Liver (tissue), 8 donors: ENCODE measurements at regions not wholly inside any gene's neighbourhood (a gene's known extent, or its start where the extent isn't known, plus 50 kb on each side); places are given as distances from the start of the nearest gene placed in this dataset.

ENCODE experiments used
- DNase-seq: peaks from one replicate; pipeline ENCODE4 v3.0.0-alpha.2; 2017; ENCODE audit warnings: low spot score
- H3K27ac ChIP-seq, 2 donors: one replicate each; pipeline ENCODE4 v1.7.0; 2013; ENCODE audit warnings: inconsistent platforms in 2 of 2, low read length in 2 of 2, control low read depth in 1 of 2, low read depth in 1 of 2, mild to moderate bottlenecking in 1 of 2
- H3K27me3 ChIP-seq, 4 donors: one replicate each; pipeline versions ENCODE4 v1.6.1 to v1.7.0; 2013; ENCODE audit warnings: low read length in 3 of 4, inconsistent platforms in 1 of 4, mild to moderate bottlenecking in 1 of 4, moderate library complexity in 1 of 4; ENCODE audit not compliant: control insufficient read depth in 4 of 4, insufficient read depth in 4 of 4
- H3K36me3 ChIP-seq, 4 donors: one replicate each; pipeline versions ENCODE4 v1.6.1 to v1.7.0; 2013; ENCODE audit warnings: low read length in 3 of 4, mild to moderate bottlenecking in 3 of 4, low read depth in 1 of 4, moderate library complexity in 1 of 4; ENCODE audit not compliant: control insufficient read depth in 4 of 4, insufficient read depth in 3 of 4
- H3K4me1 ChIP-seq, 4 donors: one replicate each; pipeline versions ENCODE4 v1.6.1 to v1.7.0; 2013; ENCODE audit warnings: low read length in 3 of 4, mild to moderate bottlenecking in 3 of 4, moderate library complexity in 1 of 4; ENCODE audit not compliant: control insufficient read depth in 4 of 4, insufficient read depth in 4 of 4
- H3K4me3 ChIP-seq, 3 donors: one replicate each; pipeline versions ENCODE4 v1.6.1 to v1.7.0; 2013; ENCODE audit warnings: low read length in 3 of 3, control low read depth in 1 of 3, low read depth in 1 of 3, mild to moderate bottlenecking in 1 of 3
- H3K9ac ChIP-seq, 2 donors: one replicate each; pipeline ENCODE4 v1.7.0; 2013; ENCODE audit warnings: low read length in 2 of 2, mild to moderate bottlenecking in 2 of 2, moderate library complexity in 2 of 2, control low read depth in 1 of 2, low read depth in 1 of 2
- H3K9me3 ChIP-seq, 4 donors: one replicate each; pipeline versions ENCODE4 v1.6.1 to v1.7.0; 2013; ENCODE audit warnings: low read length in 3 of 4; ENCODE audit not compliant: control insufficient read depth in 4 of 4
- CTCF ChIP-seq: fragments of 150-350 bp; IDR thresholded peaks from 2 replicates; pipeline ENCODE4 v1.5.1; 2017; ENCODE audit warnings: improper control_type of control experiment, low read depth, low read length; ENCODE audit not compliant: missing input control
- EGR1 ChIP-seq, 2 donors: IDR thresholded peaks; 2 replicates each; pipeline ENCODE4 v1.6.1; 2016 to 2018; ENCODE audit warnings: antibody characterized with exemption in 2 of 2, low read depth in 2 of 2
- FOXA1 ChIP-seq: IDR thresholded peaks from 2 replicates; pipeline ENCODE4 v1.6.1; 2016; ENCODE audit warnings: antibody characterized with exemption
- FOXA2 ChIP-seq: IDR thresholded peaks from 2 replicates; pipeline ENCODE4 v1.6.1; 2016; ENCODE audit warnings: antibody characterized with exemption
- GABPA ChIP-seq, 2 donors: IDR thresholded peaks in 1 of 2; conservative IDR thresholded peaks in 1 of 2; 2 replicates each; pipeline ENCODE4 v1.6.1; 2016; ENCODE audit warnings: antibody characterized with exemption in 2 of 2, mild to moderate bottlenecking in 1 of 2, moderate library complexity in 1 of 2
- HNF4A ChIP-seq, 2 donors: conservative IDR thresholded peaks; 2 replicates each; pipeline ENCODE4 v1.6.1; 2016; ENCODE audit warnings: antibody characterized with exemption in 2 of 2, mild to moderate bottlenecking in 2 of 2
- HNF4G ChIP-seq: IDR thresholded peaks from 2 replicates; pipeline ENCODE4 v1.6.1; 2016; ENCODE audit warnings: antibody characterized with exemption
- JUND ChIP-seq, 2 donors: IDR thresholded peaks; 2 replicates each; pipeline ENCODE4 v1.6.1; 2016; ENCODE audit warnings: antibody characterized with exemption in 2 of 2
- MAX ChIP-seq: IDR thresholded peaks from 2 replicates; pipeline ENCODE4 v1.6.1; 2016; ENCODE audit warnings: antibody characterized with exemption
- NR2F2 ChIP-seq: IDR thresholded peaks from 2 replicates; pipeline ENCODE4 v1.6.1; 2016; ENCODE audit warnings: antibody characterized with exemption
- RAD21 ChIP-seq, 2 donors: IDR thresholded peaks; 2 replicates each; pipeline ENCODE4 v1.6.1; 2016; ENCODE audit warnings: antibody characterized with exemption in 2 of 2, mild to moderate bottlenecking in 2 of 2
- REST ChIP-seq: IDR thresholded peaks from 2 replicates; pipeline ENCODE4 v1.6.1; 2016; ENCODE audit warnings: antibody characterized with exemption, mild to moderate bottlenecking
- RXRA ChIP-seq, 2 donors: IDR thresholded peaks; 2 replicates each; pipeline ENCODE4 v1.6.1; 2017 to 2018; ENCODE audit warnings: antibody characterized with exemption in 2 of 2, mild to moderate bottlenecking in 1 of 2
- SP1 ChIP-seq: IDR thresholded peaks from 2 replicates; pipeline ENCODE4 v1.6.1; 2018; ENCODE audit warnings: antibody characterized with exemption, mild to moderate bottlenecking
- TAF1 ChIP-seq: conservative IDR thresholded peaks from 2 replicates; pipeline ENCODE4 v1.6.1; 2016; ENCODE audit warnings: antibody characterized with exemption, mild to moderate bottlenecking
- YY1 ChIP-seq: IDR thresholded peaks from 2 replicates; pipeline ENCODE4 v1.6.1; 2016; ENCODE audit warnings: antibody characterized with exemption, mild to moderate bottlenecking
- WGBS: extraction: QIAGEN DNeasy Blood & Tissue Kit; methylation state at CpG from one replicate; pipeline ENCODE4 v1.1.7; 2013; 5-methylcytosine and 5-hydroxymethylcytosine counted together
- TF ChIP-seq, protein P1 (sequence below): IDR thresholded peaks from 2 replicates; pipeline ENCODE4 v1.6.1; 2016; ENCODE audit warnings: antibody characterized with exemption
- TF ChIP-seq, protein P2 (sequence below): IDR thresholded peaks from 2 replicates; pipeline ENCODE4 v1.6.1; 2016; ENCODE audit warnings: antibody characterized with exemption
- donor health status: healthy.
- donor health status: healthy.
- donor health status: healthy.
- donor health status: healthy.
- donor health status: healthy.

GRCh38 chr7:64407148-64407547 is 93.4 kb downstream of the ZNF736 start:
- Histone ChIP-seq H3K9ac (no peak overlapping the region), H3K27ac (no peak overlapping the region), H3K27me3 (no peaks in the 10 kb centered on the region), H3K4me1 (no peaks in the 10 kb centered on the region), H3K9me3 (peaks cover 0 to 7% (median 4%) of the 10 kb centered on the region in 4 donors), H3K4me3 (no peak overlapping the region), H3K36me3 (no peaks in the 10 kb centered on the region)
- no peak for DNase-seq
- TF ChIP-seq RXRA (IDR thresholded peaks at IDR 0.05) (no peak), NR2F2 (no peak), FOXA1 (no peak), REST (no peak), HNF4G (no peak), RAD21 (IDR thresholded peaks at IDR 0.05) (no peak), HNF4A (conservative IDR thresholded peaks at IDR 0.05) (no peak), GABPA (IDR thresholded peaks at IDR 0.05 in 1 of 2, conservative IDR thresholded peaks at IDR 0.05 in 1 of 2) (no peak), TAF1 (no peak), CTCF (no peak), JUND (IDR thresholded peaks at IDR 0.05) (no peak), YY1 (no peak), EGR1 (IDR thresholded peaks at IDR 0.05; ENCODE audit: low read depth in 2 of 2) (no peak), FOXA2 (no peak), SP1 (no peak), MAX (no peak)
- TF ChIP-seq, protein P1, sequence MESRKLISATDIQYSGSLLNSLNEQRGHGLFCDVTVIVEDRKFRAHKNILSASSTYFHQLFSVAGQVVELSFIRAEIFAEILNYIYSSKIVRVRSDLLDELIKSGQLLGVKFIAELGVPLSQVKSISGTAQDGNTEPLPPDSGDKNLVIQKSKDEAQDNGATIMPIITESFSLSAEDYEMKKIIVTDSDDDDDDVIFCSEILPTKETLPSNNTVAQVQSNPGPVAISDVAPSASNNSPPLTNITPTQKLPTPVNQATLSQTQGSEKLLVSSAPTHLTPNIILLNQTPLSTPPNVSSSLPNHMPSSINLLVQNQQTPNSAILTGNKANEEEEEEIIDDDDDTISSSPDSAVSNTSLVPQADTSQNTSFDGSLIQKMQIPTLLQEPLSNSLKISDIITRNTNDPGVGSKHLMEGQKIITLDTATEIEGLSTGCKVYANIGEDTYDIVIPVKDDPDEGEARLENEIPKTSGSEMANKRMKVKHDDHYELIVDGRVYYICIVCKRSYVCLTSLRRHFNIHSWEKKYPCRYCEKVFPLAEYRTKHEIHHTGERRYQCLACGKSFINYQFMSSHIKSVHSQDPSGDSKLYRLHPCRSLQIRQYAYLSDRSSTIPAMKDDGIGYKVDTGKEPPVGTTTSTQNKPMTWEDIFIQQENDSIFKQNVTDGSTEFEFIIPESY, result no peak
- TF ChIP-seq, protein P2, sequence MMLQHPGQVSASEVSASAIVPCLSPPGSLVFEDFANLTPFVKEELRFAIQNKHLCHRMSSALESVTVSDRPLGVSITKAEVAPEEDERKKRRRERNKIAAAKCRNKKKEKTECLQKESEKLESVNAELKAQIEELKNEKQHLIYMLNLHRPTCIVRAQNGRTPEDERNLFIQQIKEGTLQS, result no peak
- WGBS, result 91% methylated on average over 18 of the region's 18 CpGs
